ENCODE measurements at regions not wholly inside any gene's neighbourhood (a gene's known extent, or its start where the extent isn't known, plus 50 kb on each side); places are given as distances from the start of the nearest gene placed in this dataset.

- TF ChIP-seq TSHZ2 (CRISPR knock-in tag; IDR thresholded peaks at IDR 0.05) (no peak), ARNTL (CRISPR knock-in tag; IDR thresholded peaks at IDR 0.05; ENCODE audit: borderline replicate concordance, low read depth) (no peak), PPARA (CRISPR knock-in tag; IDR thresholded peaks at IDR 0.05; ENCODE audit: borderline replicate concordance) (no peak), OSR1 (CRISPR knock-in tag; IDR thresholded peaks at IDR 0.05) (no peak)
- no peak for ATAC-seq
These were observed 108.6 kb upstream of the CSF3R start for GRCh38 chr1:36591278-36591677.

- TF ChIP-seq ZNF565 (CRISPR knock-in tag; conservative IDR thresholded peaks at IDR 0.05; ENCODE audit: low read depth), result no peak
- no peak for TF ChIP-seq ESRRG (CRISPR knock-in tag; IDR thresholded peaks at IDR 0.05)
- TF ChIP-seq TCF4 (CRISPR knock-in tag; IDR thresholded peaks at IDR 0.05; ENCODE audit: borderline replicate concordance), result no peak
- TF ChIP-seq TSHZ2 (CRISPR knock-in tag; IDR thresholded peaks at IDR 0.05), result no peak
- TF ChIP-seq TOX (CRISPR knock-in tag; IDR thresholded peaks at IDR 0.05; ENCODE audit: borderline replicate concordance), result no peak
- no peak for TF ChIP-seq CSDC2 (CRISPR knock-in tag; IDR thresholded peaks at IDR 0.05)
- TF ChIP-seq PATZ1 (CRISPR knock-in tag; IDR thresholded peaks at IDR 0.05; ENCODE audit: borderline replicate concordance), result no peak
- no peak for TF ChIP-seq BACH2 (CRISPR knock-in tag; IDR thresholded peaks at IDR 0.05; ENCODE audit: borderline replicate concordance)
- TF ChIP-seq GLIS3 (CRISPR knock-in tag; IDR thresholded peaks at IDR 0.05), result no peak
- no peak for TF ChIP-seq ZFP3 (CRISPR knock-in tag; IDR thresholded peaks at IDR 0.05)
- TF ChIP-seq CSRNP3 (CRISPR knock-in tag; IDR thresholded peaks at IDR 0.05), result no peak
- TF ChIP-seq ZNF8 (CRISPR knock-in tag; IDR thresholded peaks at IDR 0.05), result no peak
- no peak for TF ChIP-seq SNAI2 (CRISPR knock-in tag; IDR thresholded peaks at IDR 0.05)
- no peak for TF ChIP-seq POU6F1 (CRISPR knock-in tag; IDR thresholded peaks at IDR 0.05; ENCODE audit: borderline replicate concordance, low read depth)
- no peak for TF ChIP-seq PPARA (CRISPR knock-in tag; IDR thresholded peaks at IDR 0.05; ENCODE audit: borderline replicate concordance)
- no peak for TF ChIP-seq ARNTL (CRISPR knock-in tag; IDR thresholded peaks at IDR 0.05; ENCODE audit: borderline replicate concordance, low read depth)
- no peak for TF ChIP-seq CREB5 (CRISPR knock-in tag; IDR thresholded peaks at IDR 0.05; ENCODE audit: low read depth)
- ATAC-seq, result no peak
These were observed 108.1 kb upstream of the CSF3R start for GRCh38 chr1:36590771-36591170.
